Prostate gland (tissue), 2 donors: ENCODE measurements at regions not wholly inside any gene's neighbourhood (a gene's known extent, or its start where the extent isn't known, plus 50 kb on each side); places are given as distances from the start of the nearest gene placed in this dataset.
"Not testable (repeated sequence)": the region's sequence is repeated elsewhere in the genome, so short reads cannot be mapped to it uniquely, and the experiment has no call there.

ENCODE experiments used
- DNase-seq: peaks from one replicate; pipeline ENCODE4 v3.0.0-alpha.2; 2019; ENCODE audit warnings: low spot score
- H3K27ac ChIP-seq, 2 donors: fragments of 200-600 bp; sonication (generic); 2 replicates each; pipeline ENCODE4 v1.5.1; 2017 to 2019
- H3K27me3 ChIP-seq: fragments of 200-600 bp; sonication (generic); replicated peaks from 2 replicates; pipeline ENCODE4 v1.5.1; 2019; ENCODE audit not compliant: insufficient read depth
- H3K36me3 ChIP-seq, 2 donors: fragments of 200-600 bp; sonication (generic); 1 replicate in 1 of 2; 2 replicates in 1 of 2; pipeline versions ENCODE4 v1.5.1 to v1.8.1; 2017 to 2019
- H3K4me1 ChIP-seq: fragments of 200-600 bp; sonication (generic); replicated peaks from 2 replicates; pipeline ENCODE4 v1.5.1; 2019
- H3K4me3 ChIP-seq, 2 donors: fragments of 200-600 bp; sonication (generic); 2 replicates each; pipeline ENCODE4 v1.5.1; 2017 to 2019
- H3K9me3 ChIP-seq: fragments of 200-600 bp; sonication (generic); 2 replicates; pipeline ENCODE4 v1.5.1; 2017
- POLR2A ChIP-seq: fragments of 450-650 bp; IDR thresholded peaks from one replicate; pipeline ENCODE4 v1.6.1; 2016; ENCODE audit warnings: antibody characterized with exemption, mild to moderate bottlenecking
- POLR2AphosphoS5 ChIP-seq: sonication (generic); formaldehyde crosslinking; IDR thresholded peaks from one replicate; pipeline ENCODE4 v1.6.1; 2017; ENCODE audit warnings: antibody characterized with exemption
- WGBS: methylation state at CpG from one replicate; pipeline ENCODE4 v1.1.5; 2018; 5-methylcytosine and 5-hydroxymethylcytosine counted together
- intact Hi-C: fragments of 100-400 bp; cut with DNase I; formaldehyde crosslinking; loops from one replicate; pipeline ENCODE4 v1.14.2; 2022
- TF ChIP-seq, protein P1 (sequence below), 4 experiments: fragments of 200-600 bp in 2 of 4; fragments of 450-650 bp in 2 of 4; sonication (generic) in 2 of 4; IDR thresholded peaks; 1 replicate in 3 of 4; 2 replicates in 1 of 4; pipeline ENCODE4 v1.5.1; 2016 to 2019; ENCODE audit warnings: antibody characterized with exemption in 4 of 4, mild to moderate bottlenecking in 2 of 4, moderate library complexity in 2 of 4

GRCh38 chr7:91789086-91789485 lies 91.4 kb downstream of the MTERF1 start:
- Histone ChIP-seq H3K4me1 (no peaks in the 10 kb centered on the region), H3K4me3 (no peak overlapping the region), H3K9me3 (no peaks in the 10 kb centered on the region), H3K36me3 (no peaks in the 10 kb centered on the region), H3K27me3 (no peaks in the 10 kb centered on the region), H3K27ac (no peak overlapping the region)
- DNase-seq, result no peak
- TF ChIP-seq, protein P1, sequence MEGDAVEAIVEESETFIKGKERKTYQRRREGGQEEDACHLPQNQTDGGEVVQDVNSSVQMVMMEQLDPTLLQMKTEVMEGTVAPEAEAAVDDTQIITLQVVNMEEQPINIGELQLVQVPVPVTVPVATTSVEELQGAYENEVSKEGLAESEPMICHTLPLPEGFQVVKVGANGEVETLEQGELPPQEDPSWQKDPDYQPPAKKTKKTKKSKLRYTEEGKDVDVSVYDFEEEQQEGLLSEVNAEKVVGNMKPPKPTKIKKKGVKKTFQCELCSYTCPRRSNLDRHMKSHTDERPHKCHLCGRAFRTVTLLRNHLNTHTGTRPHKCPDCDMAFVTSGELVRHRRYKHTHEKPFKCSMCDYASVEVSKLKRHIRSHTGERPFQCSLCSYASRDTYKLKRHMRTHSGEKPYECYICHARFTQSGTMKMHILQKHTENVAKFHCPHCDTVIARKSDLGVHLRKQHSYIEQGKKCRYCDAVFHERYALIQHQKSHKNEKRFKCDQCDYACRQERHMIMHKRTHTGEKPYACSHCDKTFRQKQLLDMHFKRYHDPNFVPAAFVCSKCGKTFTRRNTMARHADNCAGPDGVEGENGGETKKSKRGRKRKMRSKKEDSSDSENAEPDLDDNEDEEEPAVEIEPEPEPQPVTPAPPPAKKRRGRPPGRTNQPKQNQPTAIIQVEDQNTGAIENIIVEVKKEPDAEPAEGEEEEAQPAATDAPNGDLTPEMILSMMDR (IDR thresholded peaks at IDR 0.05), result no peak
- TF ChIP-seq POLR2AphosphoS5 (no peak), POLR2A (no peak)
- 86% methylated on average over 2 of the region's 2 CpGs for WGBS
- intact Hi-C loops, result no loop called here

- no peak for DNase-seq
- Histone ChIP-seq H3K27ac (no peak overlapping the region), H3K36me3 (no peaks in the 10 kb centered on the region), H3K4me3 (no peak overlapping the region), H3K9me3 (no peaks in the 10 kb centered on the region), H3K27me3 (no peaks in the 10 kb centered on the region), H3K4me1 (no peaks in the 10 kb centered on the region)
- TF ChIP-seq POLR2A (no peak), POLR2AphosphoS5 (no peak)
- TF ChIP-seq, protein P1 (IDR thresholded peaks at IDR 0.05), result no peak
- intact Hi-C loops, result no loop called here
- WGBS, result 74% methylated on average over 1 of the region's 1 CpG
Observed at GRCh38 chr7:91789558-91789957, 90.9 kb downstream of the MTERF1 start.

GRCh38 chr7:91790646-91791045 lies 89.9 kb downstream of the MTERF1 start:
- not testable (repeated sequence) for H3K36me3 ChIP-seq

GRCh38 chr7:91796122-91796521 lies 84.4 kb downstream of the MTERF1 start:
- H3K36me3 ChIP-seq, result no peaks in the 10 kb centered on the region
- TF ChIP-seq, protein P1 (IDR thresholded peaks at IDR 0.05), result no peak
- TF ChIP-seq POLR2A (no peak), POLR2AphosphoS5 (no peak)
- no peaks in the 10 kb centered on the region for H3K9me3 ChIP-seq
- H3K27ac ChIP-seq, result no peak overlapping the region
- no peaks in the 10 kb centered on the region for H3K4me1 ChIP-seq
- H3K4me3 ChIP-seq, result no peak overlapping the region
- intact Hi-C loops, result no loop called here
- H3K27me3 ChIP-seq, result no peaks in the 10 kb centered on the region
- 68% methylated on average over 3 of the region's 3 CpGs for WGBS
- DNase-seq, result no peak

More at GRCh38 chr7:91790646-91791045, 89.9 kb downstream of the MTERF1 start:
- H3K27me3 ChIP-seq, H3K4me1 ChIP-seq, H3K4me3 ChIP-seq, H3K9me3 ChIP-seq, intact Hi-C loops, DNase-seq, H3K27ac ChIP-seq: not testable (repeated sequence)
- 98% methylated on average over 10 of the region's 10 CpGs for WGBS

DNA sequence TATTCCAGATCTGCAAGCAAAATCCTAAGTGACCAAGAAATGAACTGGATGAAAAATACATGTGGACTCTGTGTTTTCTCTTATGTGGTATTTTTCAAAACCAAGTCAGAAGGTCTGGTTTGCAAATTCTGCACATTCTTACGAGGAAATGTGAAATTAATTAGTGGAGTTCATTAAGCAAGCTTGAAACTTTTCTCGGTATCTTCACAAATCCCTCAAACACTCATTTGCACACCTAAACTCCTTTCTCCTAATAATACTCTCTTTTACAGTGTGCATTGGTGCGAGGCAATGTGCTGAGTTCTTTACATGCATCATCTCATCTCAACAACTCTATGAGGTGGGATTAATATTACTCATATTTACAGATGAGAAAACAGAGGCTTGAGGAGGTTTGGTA lies 82.1 kb downstream of the MTERF1 start:
- Histone ChIP-seq H3K9me3 (no peaks in the 10 kb centered on the region), H3K36me3 (no peaks in the 10 kb centered on the region), H3K27ac (no peak overlapping the region), H3K4me3 (no peak overlapping the region), H3K27me3 (no peaks in the 10 kb centered on the region), H3K4me1 (no peaks in the 10 kb centered on the region)
- intact Hi-C loops, result no loop called here
- 90% methylated on average over 3 of the region's 3 CpGs for WGBS
- TF ChIP-seq POLR2A (no peak), POLR2AphosphoS5 (no peak)
- TF ChIP-seq, protein P1 (IDR thresholded peaks at IDR 0.05), result no peak
- no peak for DNase-seq
